ENCODE measurements at regions not wholly inside any gene's neighbourhood (a gene's known extent, or its start where the extent isn't known, plus 50 kb on each side); places are given as distances from the start of the nearest gene placed in this dataset.

DNA sequence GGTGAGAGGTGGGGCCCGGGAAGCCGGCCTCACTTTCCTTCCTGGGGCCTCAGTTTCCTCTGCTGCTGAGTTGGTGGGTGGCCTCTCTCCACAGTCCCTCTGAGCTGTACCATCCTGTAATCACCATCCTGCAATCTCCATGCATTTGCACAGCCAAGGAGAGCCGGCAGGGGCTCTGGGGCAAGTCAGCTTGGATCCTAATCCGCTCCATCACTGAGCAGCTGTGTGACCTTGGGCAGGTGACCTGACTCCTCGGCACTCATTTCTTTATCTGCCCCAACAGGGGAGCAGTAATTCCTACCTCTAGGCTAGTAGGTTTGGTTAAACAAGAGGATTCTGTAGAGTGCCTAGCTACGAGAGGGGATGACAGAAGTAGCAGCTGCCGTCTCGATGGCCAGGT, 88.2 kb upstream of the ZNF618 start:
- CTCF ChIA-PET, result interaction anchor here (4.4 kb wide), 1 partner anchor 20 kb away, joined by 13 read pairs; no protein-coding TSS in a partner anchor
- H3F3A ChIP-seq (replicated peaks; ENCODE audit: insufficient read depth), result no peaks in the 10 kb centered on the region
- no peaks in the 10 kb centered on the region for H3K9me2 ChIP-seq
- H3K4me3 ChIP-seq (ENCODE audit: low read depth in 2 of 2, low read length in 1 of 2), result no peak overlapping the region
- H3K27me3 ChIP-seq (ENCODE audit: insufficient read depth), result peaks cover 17% of the 10 kb centered on the region; the same call in 1 of the 2 replicates
- TF ChIP-seq EP300 (IDR thresholded peaks at IDR 0.05; ENCODE audit: borderline replicate concordance in 1 of 2, low read depth in 1 of 2, low read length in 1 of 2) (no peak), RXRA (IDR thresholded peaks at IDR 0.05; ENCODE audit: borderline replicate concordance, low read depth) (no peak), RCOR1 (IDR thresholded peaks at IDR 0.05; ENCODE audit: low read length) (no peak), NRF1 (IDR thresholded peaks at IDR 0.05; ENCODE audit: low read depth, low read length) (no peak), TAF1 (IDR thresholded peaks at IDR 0.05; ENCODE audit: borderline replicate concordance, low read depth, low read length) (no peak), MEF2A (IDR thresholded peaks at IDR 0.05; ENCODE audit: borderline replicate concordance, low read depth) (no peak), FOXJ3 (CRISPR knock-in tag; IDR thresholded peaks at IDR 0.05) (no peak), ELF1 (IDR thresholded peaks at IDR 0.05) (no peak), GABPA (IDR thresholded peaks at IDR 0.05; ENCODE audit: low read depth) (no peak), FOXM1 (IDR thresholded peaks at IDR 0.05; ENCODE audit: low read depth) (no peak), RFX5 (IDR thresholded peaks at IDR 0.05; ENCODE audit: low read length) (no peak), CHD2 (IDR thresholded peaks at IDR 0.05; ENCODE audit: low read length, partially characterized antibody) (no peak), POLR2AphosphoS5 (IDR thresholded peaks at IDR 0.05; ENCODE audit: low read depth, low read length) (no peak)
- TF ChIP-seq, protein P1, sequence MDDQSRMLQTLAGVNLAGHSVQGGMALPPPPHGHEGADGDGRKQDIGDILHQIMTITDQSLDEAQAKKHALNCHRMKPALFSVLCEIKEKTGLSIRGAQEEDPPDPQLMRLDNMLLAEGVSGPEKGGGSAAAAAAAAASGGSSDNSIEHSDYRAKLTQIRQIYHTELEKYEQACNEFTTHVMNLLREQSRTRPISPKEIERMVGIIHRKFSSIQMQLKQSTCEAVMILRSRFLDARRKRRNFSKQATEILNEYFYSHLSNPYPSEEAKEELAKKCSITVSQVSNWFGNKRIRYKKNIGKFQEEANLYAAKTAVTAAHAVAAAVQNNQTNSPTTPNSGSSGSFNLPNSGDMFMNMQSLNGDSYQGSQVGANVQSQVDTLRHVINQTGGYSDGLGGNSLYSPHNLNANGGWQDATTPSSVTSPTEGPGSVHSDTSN (IDR thresholded peaks at IDR 0.05), result no peak
- no peak for DNase-seq
- H3K27ac ChIP-seq (ENCODE audit: low read depth in 2 of 2, low read length in 1 of 2), result no peak overlapping the region
- H2AFZ ChIP-seq (ENCODE audit: low read depth), result no peak overlapping the region
- no peaks in the 10 kb centered on the region for H3K36me3 ChIP-seq (replicated peaks in 1 of 2; ENCODE audit: control insufficient read depth in 1 of 2, insufficient read depth in 2 of 2, low read length in 1 of 2)
- POLR2A ChIA-PET, result no interaction called here
- no peaks in the 10 kb centered on the region for H3K9me3 ChIP-seq
- H3K79me2 ChIP-seq (ENCODE audit: insufficient read depth), result no peaks in the 10 kb centered on the region
- H3K9ac ChIP-seq, result no peak overlapping the region
- H3K4me1 ChIP-seq (ENCODE audit: control insufficient read depth in 1 of 2, insufficient read depth in 2 of 2, low read depth in 1 of 2, low read length in 1 of 2), result no peaks in the 10 kb centered on the region; a peak in 1 of 4 replicates
- H3K4me2 ChIP-seq, result no peak overlapping the region
- H4K20me1 ChIP-seq (ENCODE audit: insufficient read depth), result no peaks in the 10 kb centered on the region
- 78% methylated on average over 8 of the region's 8 CpGs for WGBS (ENCODE audit: low lambda C conversion rate)

DNA sequence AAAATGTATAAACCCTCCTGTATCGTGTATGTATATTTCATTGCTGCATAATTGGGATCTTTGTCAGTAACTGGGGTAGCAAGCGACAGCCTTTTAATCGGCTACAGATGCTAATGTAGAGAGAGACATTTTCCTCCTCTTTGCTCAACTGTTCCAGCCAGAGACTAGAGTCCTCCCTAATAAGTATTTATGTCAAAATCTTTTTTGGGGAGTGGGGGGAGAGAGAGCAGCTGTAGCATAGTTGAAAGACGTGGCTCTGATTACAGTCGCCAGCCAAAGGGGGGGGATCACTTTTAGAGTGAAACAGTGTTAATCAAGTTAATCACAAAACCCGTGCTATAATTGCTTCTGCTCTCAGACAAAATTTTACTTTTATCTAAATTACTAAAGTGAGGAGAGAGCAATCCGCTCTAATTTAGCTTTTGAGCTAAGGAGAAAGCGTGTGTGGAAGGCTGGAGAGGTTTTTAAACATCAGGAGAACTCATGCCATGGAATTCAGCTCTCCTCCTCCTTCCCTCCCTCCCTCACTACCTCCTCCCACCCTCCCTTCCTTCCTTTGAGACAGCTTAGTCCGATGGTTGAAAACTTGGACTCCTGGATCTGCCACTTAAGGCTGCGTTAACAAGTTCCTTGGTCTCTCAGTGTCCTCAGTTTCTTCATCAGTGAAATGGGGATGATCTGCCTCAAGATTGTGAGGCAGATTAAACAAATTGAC, 87.3 kb upstream of the ZNF618 start:
- Histone ChIP-seq H3K4me1 (ENCODE audit: control insufficient read depth in 1 of 2, insufficient read depth in 2 of 2, low read depth in 1 of 2, low read length in 1 of 2) (no peaks in the 10 kb centered on the region; a peak in 1 of 4 replicates), H3K9me2 (no peaks in the 10 kb centered on the region), H3F3A (replicated peaks; ENCODE audit: insufficient read depth) (no peaks in the 10 kb centered on the region), H3K9me3 (no peaks in the 10 kb centered on the region), H3K79me2 (ENCODE audit: insufficient read depth) (no peaks in the 10 kb centered on the region), H4K20me1 (ENCODE audit: insufficient read depth) (no peaks in the 10 kb centered on the region), H3K4me3 (ENCODE audit: low read depth in 2 of 2, low read length in 1 of 2) (no peak overlapping the region), H3K27ac (ENCODE audit: low read depth in 2 of 2, low read length in 1 of 2) (no peak overlapping the region), H3K27me3 (ENCODE audit: insufficient read depth) (peaks cover 10% of the 10 kb centered on the region; the same call in 1 of the 2 replicates), H3K9ac (no peak overlapping the region), H2AFZ (ENCODE audit: low read depth) (no peak overlapping the region), H3K4me2 (no peak overlapping the region), H3K36me3 (replicated peaks in 1 of 2; ENCODE audit: control insufficient read depth in 1 of 2, insufficient read depth in 2 of 2, low read length in 1 of 2) (no peaks in the 10 kb centered on the region)
- ChIA-PET POLR2A (no interaction called here), CTCF (interaction anchor here (1.3 to 4.4 kb wide), 2 partner anchors 18 to 19 kb away, joined by 3 to 13 read pairs; no protein-coding TSS in a partner anchor)
- DNase-seq, result no peak
- WGBS (ENCODE audit: low lambda C conversion rate), result 48% methylated on average over 10 of the region's 10 CpGs
- TF ChIP-seq, protein P2, sequence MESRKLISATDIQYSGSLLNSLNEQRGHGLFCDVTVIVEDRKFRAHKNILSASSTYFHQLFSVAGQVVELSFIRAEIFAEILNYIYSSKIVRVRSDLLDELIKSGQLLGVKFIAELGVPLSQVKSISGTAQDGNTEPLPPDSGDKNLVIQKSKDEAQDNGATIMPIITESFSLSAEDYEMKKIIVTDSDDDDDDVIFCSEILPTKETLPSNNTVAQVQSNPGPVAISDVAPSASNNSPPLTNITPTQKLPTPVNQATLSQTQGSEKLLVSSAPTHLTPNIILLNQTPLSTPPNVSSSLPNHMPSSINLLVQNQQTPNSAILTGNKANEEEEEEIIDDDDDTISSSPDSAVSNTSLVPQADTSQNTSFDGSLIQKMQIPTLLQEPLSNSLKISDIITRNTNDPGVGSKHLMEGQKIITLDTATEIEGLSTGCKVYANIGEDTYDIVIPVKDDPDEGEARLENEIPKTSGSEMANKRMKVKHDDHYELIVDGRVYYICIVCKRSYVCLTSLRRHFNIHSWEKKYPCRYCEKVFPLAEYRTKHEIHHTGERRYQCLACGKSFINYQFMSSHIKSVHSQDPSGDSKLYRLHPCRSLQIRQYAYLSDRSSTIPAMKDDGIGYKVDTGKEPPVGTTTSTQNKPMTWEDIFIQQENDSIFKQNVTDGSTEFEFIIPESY (IDR thresholded peaks at IDR 0.05; ENCODE audit: borderline replicate concordance, low read depth), result no peak
- TF ChIP-seq GATA2 (CRISPR knock-in tag; IDR thresholded peaks at IDR 0.05), result no peak
- TF ChIP-seq, protein P3, sequence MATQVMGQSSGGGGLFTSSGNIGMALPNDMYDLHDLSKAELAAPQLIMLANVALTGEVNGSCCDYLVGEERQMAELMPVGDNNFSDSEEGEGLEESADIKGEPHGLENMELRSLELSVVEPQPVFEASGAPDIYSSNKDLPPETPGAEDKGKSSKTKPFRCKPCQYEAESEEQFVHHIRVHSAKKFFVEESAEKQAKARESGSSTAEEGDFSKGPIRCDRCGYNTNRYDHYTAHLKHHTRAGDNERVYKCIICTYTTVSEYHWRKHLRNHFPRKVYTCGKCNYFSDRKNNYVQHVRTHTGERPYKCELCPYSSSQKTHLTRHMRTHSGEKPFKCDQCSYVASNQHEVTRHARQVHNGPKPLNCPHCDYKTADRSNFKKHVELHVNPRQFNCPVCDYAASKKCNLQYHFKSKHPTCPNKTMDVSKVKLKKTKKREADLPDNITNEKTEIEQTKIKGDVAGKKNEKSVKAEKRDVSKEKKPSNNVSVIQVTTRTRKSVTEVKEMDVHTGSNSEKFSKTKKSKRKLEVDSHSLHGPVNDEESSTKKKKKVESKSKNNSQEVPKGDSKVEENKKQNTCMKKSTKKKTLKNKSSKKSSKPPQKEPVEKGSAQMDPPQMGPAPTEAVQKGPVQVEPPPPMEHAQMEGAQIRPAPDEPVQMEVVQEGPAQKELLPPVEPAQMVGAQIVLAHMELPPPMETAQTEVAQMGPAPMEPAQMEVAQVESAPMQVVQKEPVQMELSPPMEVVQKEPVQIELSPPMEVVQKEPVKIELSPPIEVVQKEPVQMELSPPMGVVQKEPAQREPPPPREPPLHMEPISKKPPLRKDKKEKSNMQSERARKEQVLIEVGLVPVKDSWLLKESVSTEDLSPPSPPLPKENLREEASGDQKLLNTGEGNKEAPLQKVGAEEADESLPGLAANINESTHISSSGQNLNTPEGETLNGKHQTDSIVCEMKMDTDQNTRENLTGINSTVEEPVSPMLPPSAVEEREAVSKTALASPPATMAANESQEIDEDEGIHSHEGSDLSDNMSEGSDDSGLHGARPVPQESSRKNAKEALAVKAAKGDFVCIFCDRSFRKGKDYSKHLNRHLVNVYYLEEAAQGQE (IDR thresholded peaks at IDR 0.05; ENCODE audit: low read depth, low read length), result no peak
- TF ChIP-seq FOXM1 (IDR thresholded peaks at IDR 0.05; ENCODE audit: low read depth), result no peak
- no peak for TF ChIP-seq POLR2AphosphoS5 (IDR thresholded peaks at IDR 0.05; ENCODE audit: low read depth, low read length)
- TF ChIP-seq YY1 (IDR thresholded peaks at IDR 0.05; ENCODE audit: low read depth), result no peak
- no peak for TF ChIP-seq RAD21 (IDR thresholded peaks at IDR 0.05; ENCODE audit: low read length)
- TF ChIP-seq, protein P4, sequence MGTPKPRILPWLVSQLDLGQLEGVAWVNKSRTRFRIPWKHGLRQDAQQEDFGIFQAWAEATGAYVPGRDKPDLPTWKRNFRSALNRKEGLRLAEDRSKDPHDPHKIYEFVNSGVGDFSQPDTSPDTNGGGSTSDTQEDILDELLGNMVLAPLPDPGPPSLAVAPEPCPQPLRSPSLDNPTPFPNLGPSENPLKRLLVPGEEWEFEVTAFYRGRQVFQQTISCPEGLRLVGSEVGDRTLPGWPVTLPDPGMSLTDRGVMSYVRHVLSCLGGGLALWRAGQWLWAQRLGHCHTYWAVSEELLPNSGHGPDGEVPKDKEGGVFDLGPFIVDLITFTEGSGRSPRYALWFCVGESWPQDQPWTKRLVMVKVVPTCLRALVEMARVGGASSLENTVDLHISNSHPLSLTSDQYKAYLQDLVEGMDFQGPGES (IDR thresholded peaks at IDR 0.05; ENCODE audit: low read depth, low read length), result no peak
- no peak for TF ChIP-seq MXI1 (IDR thresholded peaks at IDR 0.05; ENCODE audit: low read depth, low read length)
